ENCODE measurements at regions not wholly inside any gene's neighbourhood (a gene's known extent, or its start where the extent isn't known, plus 50 kb on each side); places are given as distances from the start of the nearest gene placed in this dataset.

DNA sequence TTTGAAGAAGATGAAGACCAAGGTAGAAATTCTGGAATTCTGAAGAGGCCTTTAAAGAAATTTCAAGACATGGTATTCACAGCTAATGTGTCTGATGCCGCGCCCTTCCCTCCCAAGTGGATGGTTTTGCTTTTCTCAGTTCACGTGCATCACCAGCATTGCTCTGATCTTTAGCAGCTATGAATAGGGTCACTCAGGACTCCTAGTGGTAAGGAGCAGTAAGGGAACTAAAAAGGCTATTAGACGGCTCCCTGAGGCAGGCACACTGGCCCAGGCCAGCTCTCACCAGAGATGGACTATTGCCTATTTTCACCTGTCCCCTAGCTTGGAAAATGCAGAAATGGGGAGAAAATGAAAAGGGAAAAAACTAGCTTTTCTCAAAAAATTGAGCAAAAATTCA, 447.5 kb upstream of the RASGEF1B start:
- Histone ChIP-seq H3K27me3 (no peaks in the 10 kb centered on the region), H3K4me3 (no peak overlapping the region), H3K9me3 (ENCODE audit: low read depth) (no peaks in the 10 kb centered on the region), H3K27ac (no peak overlapping the region), H3K4me1 (ENCODE audit: low read depth) (peaks cover 6% of the 10 kb centered on the region), H3K36me3 (no peaks in the 10 kb centered on the region)
- TF ChIP-seq, protein P1, sequence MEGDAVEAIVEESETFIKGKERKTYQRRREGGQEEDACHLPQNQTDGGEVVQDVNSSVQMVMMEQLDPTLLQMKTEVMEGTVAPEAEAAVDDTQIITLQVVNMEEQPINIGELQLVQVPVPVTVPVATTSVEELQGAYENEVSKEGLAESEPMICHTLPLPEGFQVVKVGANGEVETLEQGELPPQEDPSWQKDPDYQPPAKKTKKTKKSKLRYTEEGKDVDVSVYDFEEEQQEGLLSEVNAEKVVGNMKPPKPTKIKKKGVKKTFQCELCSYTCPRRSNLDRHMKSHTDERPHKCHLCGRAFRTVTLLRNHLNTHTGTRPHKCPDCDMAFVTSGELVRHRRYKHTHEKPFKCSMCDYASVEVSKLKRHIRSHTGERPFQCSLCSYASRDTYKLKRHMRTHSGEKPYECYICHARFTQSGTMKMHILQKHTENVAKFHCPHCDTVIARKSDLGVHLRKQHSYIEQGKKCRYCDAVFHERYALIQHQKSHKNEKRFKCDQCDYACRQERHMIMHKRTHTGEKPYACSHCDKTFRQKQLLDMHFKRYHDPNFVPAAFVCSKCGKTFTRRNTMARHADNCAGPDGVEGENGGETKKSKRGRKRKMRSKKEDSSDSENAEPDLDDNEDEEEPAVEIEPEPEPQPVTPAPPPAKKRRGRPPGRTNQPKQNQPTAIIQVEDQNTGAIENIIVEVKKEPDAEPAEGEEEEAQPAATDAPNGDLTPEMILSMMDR (IDR thresholded peaks at IDR 0.05; ENCODE audit: low read depth, low read length), result peak; percentile 58
- peak; percentile 38 to 51 for DNase-seq (ENCODE audit: low read depth in 1 of 2, low spot score in 1 of 2)

DNA sequence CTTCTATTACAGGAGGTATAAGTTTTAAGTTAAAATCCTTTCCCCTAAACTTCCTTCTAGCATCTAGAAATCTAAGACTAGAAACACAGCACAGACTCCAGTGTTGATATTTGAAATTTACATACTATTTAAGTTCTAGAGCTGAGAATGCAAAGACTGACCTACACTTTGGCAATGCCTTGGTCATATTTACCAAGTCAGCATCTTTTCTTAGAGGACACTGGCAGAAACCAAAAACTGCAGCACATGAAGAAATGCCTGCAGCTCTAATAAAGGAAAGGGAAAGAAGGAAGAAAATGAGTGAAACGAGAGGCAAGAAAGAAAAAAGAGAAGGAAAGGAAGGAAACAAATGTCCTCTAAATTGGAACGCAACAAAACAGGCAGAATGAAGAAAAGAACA, 443.7 kb upstream of the RASGEF1B start:
- no peak for DNase-seq (ENCODE audit: low read depth in 1 of 2, low spot score in 1 of 2)
- Histone ChIP-seq H3K27me3 (no peaks in the 10 kb centered on the region), H3K27ac (no peak overlapping the region), H3K4me3 (no peak overlapping the region), H3K4me1 (ENCODE audit: low read depth) (no peaks in the 10 kb centered on the region), H3K36me3 (no peaks in the 10 kb centered on the region), H3K9me3 (ENCODE audit: low read depth) (no peaks in the 10 kb centered on the region)
- TF ChIP-seq, protein P1 (IDR thresholded peaks at IDR 0.05; ENCODE audit: low read depth, low read length), result no peak

DNA sequence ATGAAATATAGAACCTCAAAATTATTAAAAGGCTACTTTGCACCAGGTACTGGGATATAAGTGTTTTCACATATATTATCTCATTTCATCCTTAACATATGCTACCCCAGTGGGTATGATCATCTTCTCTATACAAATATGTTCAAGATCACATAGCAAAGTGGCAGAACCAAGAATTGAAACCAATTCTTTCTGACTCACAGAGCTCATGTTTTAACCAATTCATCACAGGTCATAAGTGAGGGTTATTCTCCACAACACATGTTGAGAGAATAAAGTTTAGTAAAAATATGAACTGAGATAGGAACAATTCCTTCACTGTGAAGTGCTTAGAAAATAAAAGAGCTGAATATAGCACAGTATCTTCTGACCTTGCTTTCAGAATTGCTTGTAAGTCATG, 442.9 kb upstream of the RASGEF1B start:
- Histone ChIP-seq H3K27ac (no peak overlapping the region), H3K4me1 (ENCODE audit: low read depth) (no peaks in the 10 kb centered on the region), H3K36me3 (no peaks in the 10 kb centered on the region), H3K27me3 (no peaks in the 10 kb centered on the region), H3K9me3 (ENCODE audit: low read depth) (no peaks in the 10 kb centered on the region), H3K4me3 (no peak overlapping the region)
- TF ChIP-seq, protein P1 (IDR thresholded peaks at IDR 0.05; ENCODE audit: low read depth, low read length), result no peak
- no peak for DNase-seq (ENCODE audit: low read depth in 1 of 2, low spot score in 1 of 2)

DNA sequence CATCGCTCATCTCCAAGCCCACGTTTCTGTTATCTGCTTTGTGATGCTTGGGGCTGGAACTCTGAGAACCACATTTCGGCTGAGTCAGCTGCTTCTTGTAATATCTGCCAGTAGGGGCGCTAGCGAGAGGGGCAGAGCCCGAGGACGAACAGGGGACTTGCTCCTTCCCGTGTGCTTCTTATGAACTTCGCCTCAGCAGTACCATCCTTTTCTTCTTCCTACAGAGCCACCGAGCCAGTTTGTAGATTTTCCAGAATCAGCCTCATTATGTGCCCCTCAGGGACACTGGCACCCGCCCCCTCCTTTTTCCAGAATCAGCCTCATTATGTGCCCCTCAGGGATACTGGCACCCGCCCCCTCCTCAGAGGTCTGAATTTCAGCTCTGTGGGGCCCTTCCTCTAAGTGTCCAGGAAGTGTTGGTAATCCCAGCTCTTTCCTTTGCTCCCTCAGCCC, 441.7 kb upstream of the RASGEF1B start:
- no peaks in the 10 kb centered on the region for H3K9me3 ChIP-seq (ENCODE audit: low read depth)
- TF ChIP-seq, protein P1 (IDR thresholded peaks at IDR 0.05; ENCODE audit: low read depth, low read length), result peak; percentile 75
- no peaks in the 10 kb centered on the region for H3K27me3 ChIP-seq
- no peak overlapping the region for H3K4me3 ChIP-seq
- DNase-seq (ENCODE audit: low read depth in 1 of 2, low spot score in 1 of 2), result peak; percentile 72 to 76
- H3K36me3 ChIP-seq, result no peaks in the 10 kb centered on the region
- no peak overlapping the region for H3K27ac ChIP-seq
- no peaks in the 10 kb centered on the region for H3K4me1 ChIP-seq (ENCODE audit: low read depth)

DNA sequence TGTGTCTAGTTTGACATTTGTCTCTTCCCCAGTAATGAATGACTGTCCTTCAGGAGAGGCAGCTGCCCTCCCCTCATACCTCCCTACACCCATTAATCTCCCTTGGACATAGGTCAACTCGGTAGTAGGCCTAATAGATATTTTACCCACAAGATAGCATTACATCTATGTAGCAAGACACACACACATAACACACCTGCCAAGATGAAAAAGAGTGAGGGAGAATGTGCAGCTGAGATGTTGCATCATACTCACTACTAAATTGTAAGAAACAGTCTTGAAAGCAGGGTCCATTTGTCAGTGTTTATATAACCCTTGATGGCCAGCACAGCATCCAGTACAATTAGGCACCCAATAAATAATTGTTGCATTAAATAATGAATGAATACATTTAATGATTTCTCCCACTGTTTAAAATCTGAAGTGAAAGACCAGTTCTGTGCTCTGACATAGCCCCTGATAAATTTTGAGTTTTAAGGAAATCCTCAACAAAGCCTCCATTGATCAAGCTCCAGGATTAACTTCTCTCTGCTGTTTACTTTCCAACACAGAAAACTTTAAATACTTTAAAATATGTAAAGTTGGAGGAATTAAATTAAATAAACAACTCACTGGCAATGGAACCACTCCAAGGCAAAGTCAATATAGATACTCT, 440.8 kb upstream of the RASGEF1B start:
- H3K27me3 ChIP-seq, result no peaks in the 10 kb centered on the region
- no peaks in the 10 kb centered on the region for H3K9me3 ChIP-seq (ENCODE audit: low read depth)
- no peak overlapping the region for H3K27ac ChIP-seq
- H3K36me3 ChIP-seq, result no peaks in the 10 kb centered on the region
- TF ChIP-seq, protein P1 (IDR thresholded peaks at IDR 0.05; ENCODE audit: low read depth, low read length), result no peak
- no peak overlapping the region for H3K4me3 ChIP-seq
- H3K4me1 ChIP-seq (ENCODE audit: low read depth), result no peaks in the 10 kb centered on the region
- no peak for DNase-seq (ENCODE audit: low read depth in 1 of 2, low spot score in 1 of 2)

Data from cardiac muscle cell (in vitro differentiated cells and primary cell).